ENCODE measurements at regions not wholly inside any gene's neighbourhood (a gene's known extent, or its start where the extent isn't known, plus 50 kb on each side); places are given as distances from the start of the nearest gene placed in this dataset.

DNA sequence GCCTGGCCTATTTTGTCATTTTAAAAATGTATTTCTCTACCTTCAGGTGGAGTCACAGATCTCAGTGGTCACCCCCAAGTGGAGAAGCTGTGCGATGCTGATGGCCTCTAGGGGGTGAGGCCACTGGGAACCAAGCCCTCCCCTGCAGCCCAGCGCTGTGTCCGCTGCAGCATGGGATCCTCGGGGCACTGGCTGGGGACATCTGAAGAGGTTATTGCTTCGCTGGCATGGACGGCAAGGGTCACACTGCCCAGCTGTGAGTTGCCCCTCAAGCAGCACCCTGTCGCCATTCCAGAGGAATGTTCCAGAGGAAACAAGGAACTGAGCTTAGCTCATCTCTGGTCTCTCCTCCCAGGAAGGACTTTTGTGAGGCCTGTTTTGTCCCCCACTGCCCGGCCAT lies 119.6 kb upstream of the S1PR3 start:
- TF ChIP-seq NR2C2 (IDR thresholded peaks at IDR 0.05; ENCODE audit: borderline replicate concordance, control insufficient read depth, insufficient read length, low read depth) (no peak), EGR1 (IDR thresholded peaks at IDR 0.05; ENCODE audit: borderline replicate concordance in 1 of 2, low read depth in 2 of 2, low read length in 2 of 2) (no peak)
